Glutamatergic neuron (in vitro differentiated cells): ENCODE measurements at regions not wholly inside any gene's neighbourhood (a gene's known extent, or its start where the extent isn't known, plus 50 kb on each side); places are given as distances from the start of the nearest gene placed in this dataset.
"Not testable (repeated sequence)": the region's sequence is repeated elsewhere in the genome, so short reads cannot be mapped to it uniquely, and the experiment has no call there.

ENCODE experiments used
- DNase-seq: peaks from one replicate; pipeline ENCODE4 v3.0.0; 2022
- H3K27ac Mint-ChIP-seq: one replicate; pipeline ENCODE4 v1.8.0; 2020; ENCODE audit warnings: mild to moderate bottlenecking, mixed read lengths, inconsistent platforms; ENCODE audit not compliant: unreplicated experiment
- H3K27me3 Mint-ChIP-seq: one replicate; pipeline ENCODE4 v1.8.0; 2020; ENCODE audit warnings: mild to moderate bottlenecking, moderate library complexity, mixed read lengths, inconsistent platforms; ENCODE audit not compliant: unreplicated experiment
- H3K36me3 Mint-ChIP-seq: one replicate; pipeline ENCODE4 v1.8.0; 2020; ENCODE audit warnings: mild to moderate bottlenecking, mixed read lengths, inconsistent platforms; ENCODE audit not compliant: unreplicated experiment
- H3K4me1 Mint-ChIP-seq: one replicate; pipeline ENCODE4 v1.8.0; 2020; ENCODE audit warnings: mild to moderate bottlenecking, low read depth, mixed read lengths, inconsistent platforms; ENCODE audit not compliant: unreplicated experiment
- H3K4me3 Mint-ChIP-seq: one replicate; pipeline ENCODE4 v1.8.0; 2020; ENCODE audit warnings: mild to moderate bottlenecking, mixed read lengths, inconsistent platforms; ENCODE audit not compliant: unreplicated experiment
- H3K9me3 Mint-ChIP-seq: one replicate; pipeline ENCODE4 v1.8.0; 2020; ENCODE audit warnings: mild to moderate bottlenecking, moderate library complexity, mixed read lengths, inconsistent platforms; ENCODE audit not compliant: unreplicated experiment
- CTCF ChIP-seq: fragments of 200-600 bp; sonication (generic); IDR thresholded peaks from one replicate; pipeline ENCODE4 v1.5.0; 2021; ENCODE audit not compliant: partially characterized antibody, unreplicated experiment

- Mint-ChIP-seq H3K4me1 (no peaks in the 10 kb centered on the region), H3K4me3 (no peak overlapping the region), H3K9me3 (no peaks in the 10 kb centered on the region), H3K27me3 (no peaks in the 10 kb centered on the region), H3K27ac (no peak overlapping the region), H3K36me3 (no peaks in the 10 kb centered on the region)
- no peak for DNase-seq
- TF ChIP-seq CTCF: no peak
Measured at GRCh38 chr1:221549815-221550214, 192.1 kb downstream of the DUSP10 start.

GRCh38 chr1:221552792-221553191, 189.1 kb downstream of the DUSP10 start:
- not testable (repeated sequence) for H3K9me3 Mint-ChIP-seq, H3K4me1 Mint-ChIP-seq, H3K27ac Mint-ChIP-seq, H3K4me3 Mint-ChIP-seq, DNase-seq, H3K36me3 Mint-ChIP-seq, H3K27me3 Mint-ChIP-seq

GRCh38 chr1:221555689-221556433, 186.0 kb downstream of the DUSP10 start:
- no peak for TF ChIP-seq CTCF
- H3K36me3 Mint-ChIP-seq: no peaks in the 10 kb centered on the region
- H3K4me1 Mint-ChIP-seq: no peaks in the 10 kb centered on the region
- H3K27ac Mint-ChIP-seq: no peak overlapping the region
- H3K9me3 Mint-ChIP-seq: no peaks in the 10 kb centered on the region
- no peaks in the 10 kb centered on the region for H3K27me3 Mint-ChIP-seq
- H3K4me3 Mint-ChIP-seq: no peak overlapping the region
- no peak for DNase-seq

- H3K9me3 Mint-ChIP-seq: no peaks in the 10 kb centered on the region
- no peak for TF ChIP-seq CTCF
- no peak for DNase-seq
- H3K36me3 Mint-ChIP-seq: no peaks in the 10 kb centered on the region
- no peak overlapping the region for H3K27ac Mint-ChIP-seq
- no peak overlapping the region for H3K4me3 Mint-ChIP-seq
- no peaks in the 10 kb centered on the region for H3K27me3 Mint-ChIP-seq
- no peaks in the 10 kb centered on the region for H3K4me1 Mint-ChIP-seq
Measured at GRCh38 chr1:221556435-221556834, 185.5 kb downstream of the DUSP10 start.

- Mint-ChIP-seq H3K27me3 (no peaks in the 10 kb centered on the region), H3K9me3 (no peaks in the 10 kb centered on the region), H3K36me3 (no peaks in the 10 kb centered on the region), H3K27ac (no peak overlapping the region), H3K4me1 (no peaks in the 10 kb centered on the region), H3K4me3 (no peak overlapping the region)
- TF ChIP-seq CTCF: no peak
- DNase-seq: no peak
Measured at GRCh38 chr1:221557013-221557412, 184.9 kb downstream of the DUSP10 start.
